Keratinocyte (primary cell): ENCODE measurements at regions not wholly inside any gene's neighbourhood (a gene's known extent, or its start where the extent isn't known, plus 50 kb on each side); places are given as distances from the start of the nearest gene placed in this dataset.

Source experiments
- DNase-seq: peaks from one replicate; pipeline ENCODE4 v3.0.0-alpha.2; 2011; ENCODE audit warnings: low read depth, missing footprints, low spot score
- FAIRE-seq: peaks from 2 replicates; lab custom pipeline; 2011; peaks lifted over from hg19 to GRCh38; lab: Jason Lieb, UNC
- H2AFZ ChIP-seq: 2 replicates; pipeline ENCODE4 v1.6.0; 2012; ENCODE audit warnings: low read length, control low read depth, inconsistent platforms; ENCODE audit not compliant: control insufficient read depth
- H3K27ac ChIP-seq: 2 replicates; pipeline ENCODE4 v1.5.1; 2011; ENCODE audit warnings: low read length; ENCODE audit not compliant: control insufficient read depth, insufficient read depth
- H3K27me3 ChIP-seq: 3 replicates; pipeline ENCODE4 v1.6.0; 2011; ENCODE audit warnings: low read length; ENCODE audit not compliant: control insufficient read depth, insufficient read depth; ENCODE audit errors: extremely low read depth
- H3K36me3 ChIP-seq, 2 experiments: 2 replicates in 1 of 2; 3 replicates in 1 of 2; pipeline ENCODE4 v1.5.1; 2011; ENCODE audit warnings: low read length in 2 of 2, mild to moderate bottlenecking in 1 of 2; ENCODE audit not compliant: control insufficient read depth in 2 of 2, insufficient read depth in 2 of 2; ENCODE audit errors: extremely low read depth in 1 of 2
- H3K4me1 ChIP-seq: 3 replicates; pipeline ENCODE4 v1.5.1; 2011; ENCODE audit warnings: low read length; ENCODE audit not compliant: control insufficient read depth, insufficient read depth; ENCODE audit errors: extremely low read depth
- H3K4me2 ChIP-seq: 3 replicates; pipeline ENCODE4 v1.6.0; 2011; ENCODE audit warnings: low read depth, low read length; ENCODE audit not compliant: control insufficient read depth, insufficient read depth; ENCODE audit errors: extremely low read depth
- H3K4me3 ChIP-seq, 3 experiments: fragments of 200-600 bp in 1 of 3; sonication (generic) in 1 of 3; 2 replicates in 2 of 3; 3 replicates in 1 of 3; pipeline ENCODE4 v1.5.1; 2011 to 2016; ENCODE audit warnings: low read length in 3 of 3, mild to moderate bottlenecking in 3 of 3, control low read depth in 2 of 3, inconsistent platforms in 1 of 3, low read depth in 1 of 3, mixed read lengths in 1 of 3, mixed run types in 1 of 3, moderate library complexity in 1 of 3; ENCODE audit not compliant: control insufficient read depth in 2 of 3, insufficient read depth in 2 of 3; ENCODE audit errors: extremely low read depth in 1 of 3
- H3K79me2 ChIP-seq: 2 replicates; pipeline ENCODE4 v1.6.0; 2012; ENCODE audit warnings: low read length; ENCODE audit not compliant: control insufficient read depth, insufficient read depth
- H3K9ac ChIP-seq: 3 replicates; pipeline ENCODE4 v1.6.0; 2011; ENCODE audit warnings: low read length; ENCODE audit not compliant: control insufficient read depth, insufficient read depth; ENCODE audit errors: extremely low read depth
- H3K9me1 ChIP-seq: 3 replicates; pipeline ENCODE4 v1.6.0; 2011; ENCODE audit warnings: low read length; ENCODE audit not compliant: control insufficient read depth, insufficient read depth; ENCODE audit errors: extremely low read depth
- H3K9me3 ChIP-seq: 2 replicates; pipeline ENCODE4 v1.5.1; 2012; ENCODE audit warnings: low read depth, low read length; ENCODE audit not compliant: control insufficient read depth
- H4K20me1 ChIP-seq: 3 replicates; pipeline ENCODE4 v1.6.0; 2011; ENCODE audit warnings: low read length; ENCODE audit not compliant: control insufficient read depth, insufficient read depth; ENCODE audit errors: extremely low read depth
- EZH2 ChIP-seq: IDR thresholded peaks from one replicate; pipeline ENCODE4 v1.6.1; 2012; ENCODE audit warnings: inconsistent platforms, mild to moderate bottlenecking, low read length, moderate library complexity
- dilution Hi-C: fragments of 300-500 bp; cut with MboI; formaldehyde crosslinking; loops from one replicate; pipeline ENCODE4 v1.7.0; 2020; ENCODE audit warnings: low sequenced_read_pairs; ENCODE audit not compliant: extremely low pct_ligation_motif_present
- TF ChIP-seq, protein P1 (sequence below), 3 experiments: IDR thresholded peaks in 1 of 3; conservative IDR thresholded peaks in 1 of 3; optimal IDR thresholded peaks in 1 of 3; 2 replicates in 2 of 3; 3 replicates in 1 of 3; pipeline versions ENCODE3 to v1.5.1; 2011; ENCODE audit warnings: low read length in 3 of 3, mild to moderate bottlenecking in 3 of 3, moderate library complexity in 2 of 3, control low read depth in 1 of 3, inconsistent platforms in 1 of 3; ENCODE audit not compliant: insufficient read depth in 2 of 3; ENCODE audit errors: extremely low read depth in 1 of 3

DNA sequence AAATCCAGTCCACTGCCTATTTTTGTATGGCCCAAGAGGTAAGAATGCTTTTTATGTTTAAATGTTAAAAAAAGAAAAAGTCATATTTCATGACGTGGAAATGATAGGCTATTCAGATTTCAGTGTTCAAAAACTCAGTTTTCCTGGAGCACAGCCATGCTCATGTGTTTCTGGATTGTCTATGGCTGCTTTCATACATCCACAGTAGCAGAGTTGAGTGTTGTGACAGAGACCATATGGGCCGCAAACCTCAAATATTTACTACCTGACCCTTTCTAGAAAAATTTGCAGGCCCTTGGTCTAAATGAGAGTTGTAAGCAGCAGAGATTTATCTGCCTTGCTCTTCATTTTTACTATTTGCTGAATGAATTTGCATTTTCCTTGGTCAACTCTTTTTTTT is 264.1 kb downstream of the CBLN1 start:
- H3K9ac ChIP-seq, result no peak overlapping the region
- no peaks in the 10 kb centered on the region for H3K79me2 ChIP-seq

DNA sequence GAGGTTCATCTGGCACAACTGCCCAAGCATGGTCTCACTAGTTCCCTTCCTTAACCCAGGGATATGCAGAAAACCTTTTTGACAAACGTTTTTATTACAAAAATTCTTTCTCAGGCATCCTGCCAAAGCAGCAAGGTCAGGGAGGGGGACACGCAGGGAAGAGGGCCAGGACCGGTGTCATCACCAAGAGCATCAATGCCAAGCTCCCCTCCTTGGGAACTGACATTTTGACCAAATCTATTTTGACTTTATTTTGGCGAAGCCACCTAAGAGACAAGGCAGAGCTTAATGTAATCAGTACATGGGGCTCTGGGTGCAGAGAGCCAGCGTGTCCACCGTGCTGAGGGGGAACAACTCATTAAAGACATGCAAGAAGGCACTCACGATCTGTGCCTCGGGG is 265.2 kb downstream of the CBLN1 start:
- TF ChIP-seq EZH2, result no peak
- TF ChIP-seq, protein P1, sequence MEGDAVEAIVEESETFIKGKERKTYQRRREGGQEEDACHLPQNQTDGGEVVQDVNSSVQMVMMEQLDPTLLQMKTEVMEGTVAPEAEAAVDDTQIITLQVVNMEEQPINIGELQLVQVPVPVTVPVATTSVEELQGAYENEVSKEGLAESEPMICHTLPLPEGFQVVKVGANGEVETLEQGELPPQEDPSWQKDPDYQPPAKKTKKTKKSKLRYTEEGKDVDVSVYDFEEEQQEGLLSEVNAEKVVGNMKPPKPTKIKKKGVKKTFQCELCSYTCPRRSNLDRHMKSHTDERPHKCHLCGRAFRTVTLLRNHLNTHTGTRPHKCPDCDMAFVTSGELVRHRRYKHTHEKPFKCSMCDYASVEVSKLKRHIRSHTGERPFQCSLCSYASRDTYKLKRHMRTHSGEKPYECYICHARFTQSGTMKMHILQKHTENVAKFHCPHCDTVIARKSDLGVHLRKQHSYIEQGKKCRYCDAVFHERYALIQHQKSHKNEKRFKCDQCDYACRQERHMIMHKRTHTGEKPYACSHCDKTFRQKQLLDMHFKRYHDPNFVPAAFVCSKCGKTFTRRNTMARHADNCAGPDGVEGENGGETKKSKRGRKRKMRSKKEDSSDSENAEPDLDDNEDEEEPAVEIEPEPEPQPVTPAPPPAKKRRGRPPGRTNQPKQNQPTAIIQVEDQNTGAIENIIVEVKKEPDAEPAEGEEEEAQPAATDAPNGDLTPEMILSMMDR (optimal IDR thresholded peaks at IDR 0.05 in 1 of 3, IDR thresholded peaks at IDR 0.05 in 1 of 3, conservative IDR thresholded peaks at IDR 0.05 in 1 of 3; ENCODE audit: extremely low read depth in 1 of 3, insufficient read depth in 2 of 3, low read length in 3 of 3), result no peak
- no peaks in the 10 kb centered on the region for H3K79me2 ChIP-seq
- H4K20me1 ChIP-seq, result no peaks in the 10 kb centered on the region
- no peak overlapping the region for H3K4me3 ChIP-seq
- H3K4me1 ChIP-seq, result peaks cover 16% of the 10 kb centered on the region
- no peaks in the 10 kb centered on the region for H3K9me1 ChIP-seq
- H3K27me3 ChIP-seq, result no peaks in the 10 kb centered on the region
- FAIRE-seq, result no peak
- dilution Hi-C loops, result no loop called here
- no peak overlapping the region for H3K9ac ChIP-seq
- no peak overlapping the region for H2AFZ ChIP-seq
- H3K36me3 ChIP-seq, result no peaks in the 10 kb centered on the region
- DNase-seq, result no peak
- H3K27ac ChIP-seq, result no peak overlapping the region
- H3K9me3 ChIP-seq, result no peaks in the 10 kb centered on the region
- no peak overlapping the region for H3K4me2 ChIP-seq

More for the DNA sequence above, 264.1 kb downstream of the CBLN1 start:
- no peak for TF ChIP-seq EZH2
- TF ChIP-seq, protein P1 (optimal IDR thresholded peaks at IDR 0.05 in 1 of 3, IDR thresholded peaks at IDR 0.05 in 1 of 3, conservative IDR thresholded peaks at IDR 0.05 in 1 of 3; ENCODE audit: extremely low read depth in 1 of 3, insufficient read depth in 2 of 3, low read length in 3 of 3), result no peak
- H4K20me1 ChIP-seq, result no peaks in the 10 kb centered on the region
- dilution Hi-C loops, result no loop called here
- no peak overlapping the region for H3K4me3 ChIP-seq
- no peaks in the 10 kb centered on the region for H3K36me3 ChIP-seq
- H3K9me3 ChIP-seq, result no peaks in the 10 kb centered on the region
- DNase-seq (no peak), FAIRE-seq (no peak)
- H3K4me1 ChIP-seq, result peaks cover 27% of the 10 kb centered on the region
- no peak overlapping the region for H3K4me2 ChIP-seq
- H3K27me3 ChIP-seq, result no peaks in the 10 kb centered on the region
- no peaks in the 10 kb centered on the region for H3K9me1 ChIP-seq
- H2AFZ ChIP-seq, result no peak overlapping the region
- no peak overlapping the region for H3K27ac ChIP-seq
